ENCODE measurements at regions not wholly inside any gene's neighbourhood (a gene's known extent, or its start where the extent isn't known, plus 50 kb on each side); places are given as distances from the start of the nearest gene placed in this dataset.

- no peaks in the 10 kb centered on the region for H3K27me3 ChIP-seq (ENCODE audit: control insufficient read depth, insufficient read depth, low read length)
- no peaks in the 10 kb centered on the region for H3K36me3 ChIP-seq (ENCODE audit: control insufficient read depth, insufficient read depth, low read length)
- H3K4me3 ChIP-seq (ENCODE audit: low read length) = no peak overlapping the region
- no peak overlapping the region for H3K9ac ChIP-seq (ENCODE audit: low read length)
- H3K4me1 ChIP-seq (ENCODE audit: control insufficient read depth, insufficient read depth, low read length) = peaks cover 2% of the 10 kb centered on the region
- H3K9me3 ChIP-seq (ENCODE audit: control insufficient read depth, low read length) = no peaks in the 10 kb centered on the region
Observed at GRCh38 chr2:239809391-239809790, 215.8 kb downstream of the NDUFA10 start.

- Histone ChIP-seq H3K9me3 (ENCODE audit: control insufficient read depth, low read length) (no peaks in the 10 kb centered on the region), H3K9ac (ENCODE audit: low read length) (no peak overlapping the region), H3K36me3 (ENCODE audit: control insufficient read depth, insufficient read depth, low read length) (no peaks in the 10 kb centered on the region), H3K27me3 (ENCODE audit: control insufficient read depth, insufficient read depth, low read length) (no peaks in the 10 kb centered on the region), H3K4me3 (ENCODE audit: low read length) (no peak overlapping the region), H3K4me1 (ENCODE audit: control insufficient read depth, insufficient read depth, low read length) (no peaks in the 10 kb centered on the region)
Observed at GRCh38 chr2:239807568-239807967, 217.6 kb downstream of the NDUFA10 start.

DNA sequence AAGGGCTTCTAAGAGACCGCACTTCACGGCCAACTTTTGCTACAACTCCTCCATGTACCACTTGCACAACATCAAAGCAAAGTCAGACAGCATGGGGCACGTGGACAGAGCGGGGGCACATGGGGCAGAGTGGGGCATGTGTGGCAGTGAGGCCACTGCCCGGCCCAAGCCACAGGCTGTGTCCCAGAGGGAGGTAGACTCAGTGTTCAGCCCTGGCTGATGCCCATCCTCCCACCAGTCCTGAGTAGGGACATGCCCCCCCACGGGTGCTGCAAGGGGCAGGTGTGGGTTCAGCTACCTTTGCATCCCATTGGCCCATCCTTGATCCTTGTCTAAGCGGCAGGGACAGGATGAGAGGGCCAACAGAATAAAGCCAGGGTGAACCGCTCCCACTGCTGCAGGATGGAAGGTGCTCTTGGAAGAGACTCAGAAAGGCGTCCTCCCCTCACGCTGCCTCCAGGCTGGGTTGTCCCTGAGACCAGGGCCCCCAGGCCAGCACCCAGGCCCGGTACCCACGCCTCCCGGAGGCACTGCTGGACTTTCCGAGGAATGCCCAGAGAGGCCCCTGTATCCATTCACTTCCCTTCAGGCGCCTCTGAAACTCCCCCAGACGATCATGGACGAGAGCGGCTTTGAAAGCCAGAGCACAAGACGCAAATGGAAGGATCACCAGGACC lies 218.2 kb downstream of the NDUFA10 start:
- H3K4me1 ChIP-seq (ENCODE audit: control insufficient read depth, insufficient read depth, low read length) = no peaks in the 10 kb centered on the region
- H3K9ac ChIP-seq (ENCODE audit: low read length) = no peak overlapping the region
- no peaks in the 10 kb centered on the region for H3K9me3 ChIP-seq (ENCODE audit: control insufficient read depth, low read length)
- no peaks in the 10 kb centered on the region for H3K36me3 ChIP-seq (ENCODE audit: control insufficient read depth, insufficient read depth, low read length)
- H3K4me3 ChIP-seq (ENCODE audit: low read length) = no peak overlapping the region
- H3K27me3 ChIP-seq (ENCODE audit: control insufficient read depth, insufficient read depth, low read length) = peaks cover under 1% of the 10 kb centered on the region

DNA sequence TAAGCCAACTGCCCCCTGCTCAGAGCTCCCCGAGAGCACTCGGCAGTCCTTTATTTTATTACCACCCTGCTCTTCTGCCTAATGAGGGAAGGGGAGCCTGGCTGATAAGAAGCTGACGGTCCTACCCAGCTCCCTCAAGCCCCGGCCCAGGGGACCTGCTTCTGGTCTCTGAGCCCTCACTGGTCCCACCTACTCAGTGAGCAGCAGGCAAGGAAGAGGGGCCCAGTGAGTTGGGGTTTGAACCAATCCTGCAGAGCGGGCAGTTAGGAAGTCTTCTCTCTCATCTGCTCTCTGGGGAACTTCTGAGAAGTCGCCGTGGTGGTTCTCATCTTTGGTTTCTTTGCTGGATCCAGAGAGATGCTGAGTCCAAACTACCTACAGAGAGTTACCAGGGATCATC lies 218.9 kb downstream of the NDUFA10 start:
- no peak overlapping the region for H3K4me3 ChIP-seq (ENCODE audit: low read length)
- H3K4me1 ChIP-seq (ENCODE audit: control insufficient read depth, insufficient read depth, low read length) = no peaks in the 10 kb centered on the region
- H3K27me3 ChIP-seq (ENCODE audit: control insufficient read depth, insufficient read depth, low read length) = peaks cover 3% of the 10 kb centered on the region
- H3K36me3 ChIP-seq (ENCODE audit: control insufficient read depth, insufficient read depth, low read length) = no peaks in the 10 kb centered on the region
- H3K9me3 ChIP-seq (ENCODE audit: control insufficient read depth, low read length) = no peaks in the 10 kb centered on the region
- no peak overlapping the region for H3K9ac ChIP-seq (ENCODE audit: low read length)

GRCh38 chr2:239805414-239805813 lies 219.7 kb downstream of the NDUFA10 start:
- Histone ChIP-seq H3K4me3 (ENCODE audit: low read length) (no peak overlapping the region), H3K27me3 (ENCODE audit: control insufficient read depth, insufficient read depth, low read length) (peaks cover 3% of the 10 kb centered on the region)

DNA sequence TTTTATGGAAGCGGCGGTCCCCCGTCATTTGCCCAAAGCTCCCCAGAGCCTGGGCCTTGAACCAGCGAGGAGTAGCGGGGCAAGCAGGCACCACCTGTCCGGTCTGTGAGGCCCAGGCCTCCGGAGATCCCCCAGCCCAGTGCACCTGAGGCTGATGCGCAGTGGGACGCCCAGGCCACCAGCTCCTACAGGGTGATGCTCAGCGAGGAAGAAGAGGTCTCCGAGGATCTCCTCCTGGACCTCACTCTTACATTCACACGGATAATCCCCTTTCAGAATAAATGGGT lies 220.2 kb downstream of the NDUFA10 start:
- Histone ChIP-seq H3K27me3 (ENCODE audit: control insufficient read depth, insufficient read depth, low read length) (peaks cover 3% of the 10 kb centered on the region), H3K4me3 (ENCODE audit: low read length) (no peak overlapping the region), H3K9ac (ENCODE audit: low read length) (no peak overlapping the region), H3K4me1 (ENCODE audit: control insufficient read depth, insufficient read depth, low read length) (no peaks in the 10 kb centered on the region), H3K9me3 (ENCODE audit: control insufficient read depth, low read length) (no peaks in the 10 kb centered on the region), H3K36me3 (ENCODE audit: control insufficient read depth, insufficient read depth, low read length) (no peaks in the 10 kb centered on the region)

More at GRCh38 chr2:239805414-239805813, 219.7 kb downstream of the NDUFA10 start:
- no peaks in the 10 kb centered on the region for H3K36me3 ChIP-seq (ENCODE audit: control insufficient read depth, insufficient read depth, low read length)
- no peaks in the 10 kb centered on the region for H3K9me3 ChIP-seq (ENCODE audit: control insufficient read depth, low read length)
- no peak overlapping the region for H3K9ac ChIP-seq (ENCODE audit: low read length)
- no peaks in the 10 kb centered on the region for H3K4me1 ChIP-seq (ENCODE audit: control insufficient read depth, insufficient read depth, low read length)

- H3K36me3 ChIP-seq (ENCODE audit: control insufficient read depth, insufficient read depth, low read length) = no peaks in the 10 kb centered on the region
- H3K9ac ChIP-seq (ENCODE audit: low read length) = no peak overlapping the region
- H3K4me1 ChIP-seq (ENCODE audit: control insufficient read depth, insufficient read depth, low read length) = no peaks in the 10 kb centered on the region
- H3K4me3 ChIP-seq (ENCODE audit: low read length) = no peak overlapping the region
- H3K27me3 ChIP-seq (ENCODE audit: control insufficient read depth, insufficient read depth, low read length) = peaks cover 3% of the 10 kb centered on the region
- H3K9me3 ChIP-seq (ENCODE audit: control insufficient read depth, low read length) = no peaks in the 10 kb centered on the region
Observed at GRCh38 chr2:239804161-239805042, 220.7 kb downstream of the NDUFA10 start.

GRCh38 chr2:239803766-239804115 lies 221.4 kb downstream of the NDUFA10 start:
- Histone ChIP-seq H3K4me3 (ENCODE audit: low read length) (no peak overlapping the region), H3K36me3 (ENCODE audit: control insufficient read depth, insufficient read depth, low read length) (no peaks in the 10 kb centered on the region), H3K27me3 (ENCODE audit: control insufficient read depth, insufficient read depth, low read length) (peaks cover 3% of the 10 kb centered on the region), H3K9ac (ENCODE audit: low read length) (no peak overlapping the region), H3K9me3 (ENCODE audit: control insufficient read depth, low read length) (no peaks in the 10 kb centered on the region), H3K4me1 (ENCODE audit: control insufficient read depth, insufficient read depth, low read length) (no peaks in the 10 kb centered on the region)

DNA sequence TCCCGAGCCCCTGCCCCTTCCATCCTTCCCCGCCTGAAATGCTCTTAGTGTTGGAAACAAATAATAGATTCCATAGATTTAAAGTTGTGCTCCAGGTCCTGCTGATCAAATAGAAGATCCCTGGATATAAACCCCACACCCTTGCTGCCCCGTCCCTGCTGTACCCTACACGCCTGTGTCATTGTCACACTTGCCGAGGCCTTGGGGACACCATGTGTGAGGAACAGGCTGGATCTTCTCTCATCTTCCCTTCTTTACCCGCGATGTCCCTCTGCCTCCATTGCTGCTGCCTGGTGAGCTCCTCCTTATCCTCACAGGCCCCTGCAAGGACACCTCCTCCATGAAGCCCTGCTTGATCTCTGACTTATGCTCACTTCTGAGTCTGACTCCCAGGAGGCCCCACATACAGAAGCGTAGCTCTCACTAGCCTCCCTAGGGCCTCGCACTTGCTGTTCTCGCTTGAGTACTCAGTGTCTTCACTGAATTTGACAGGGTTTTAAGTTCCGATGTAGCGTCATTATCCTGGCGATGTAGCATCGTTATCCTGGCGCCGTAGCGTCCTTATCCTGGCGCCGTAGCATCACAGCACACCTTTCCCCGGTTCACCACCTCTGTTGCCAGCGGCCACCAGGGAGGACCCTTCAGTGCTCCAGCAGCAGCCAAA lies 221.9 kb downstream of the NDUFA10 start:
- no peak overlapping the region for H3K9ac ChIP-seq (ENCODE audit: low read length)
- H3K4me3 ChIP-seq (ENCODE audit: low read length) = no peak overlapping the region
- H3K4me1 ChIP-seq (ENCODE audit: control insufficient read depth, insufficient read depth, low read length) = no peaks in the 10 kb centered on the region
- H3K36me3 ChIP-seq (ENCODE audit: control insufficient read depth, insufficient read depth, low read length) = no peaks in the 10 kb centered on the region
- H3K27me3 ChIP-seq (ENCODE audit: control insufficient read depth, insufficient read depth, low read length) = peaks cover 3% of the 10 kb centered on the region
- no peaks in the 10 kb centered on the region for H3K9me3 ChIP-seq (ENCODE audit: control insufficient read depth, low read length)

DNA sequence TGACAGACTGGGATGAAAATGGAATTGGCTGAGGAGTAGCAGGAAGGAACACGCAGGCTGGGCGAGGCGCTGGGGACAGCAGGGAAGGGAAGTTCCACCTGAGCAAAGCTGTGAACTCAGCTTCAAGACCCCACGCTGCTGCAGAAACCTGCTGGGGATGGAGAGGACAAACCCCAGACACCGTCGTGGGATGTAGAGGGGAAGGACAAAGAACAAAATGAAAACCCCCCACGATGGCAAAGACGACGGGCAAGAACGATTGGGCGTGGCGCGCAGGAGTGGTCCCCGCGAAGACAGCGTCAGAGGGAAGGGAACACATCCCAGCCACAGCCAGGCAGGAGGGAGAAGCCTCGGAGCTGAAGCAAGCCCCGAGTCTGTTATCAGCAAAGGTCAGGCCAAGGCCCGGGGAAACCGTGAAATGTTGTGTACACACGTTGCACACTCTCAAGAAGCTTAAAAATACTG lies 222.9 kb downstream of the NDUFA10 start:
- Histone ChIP-seq H3K36me3 (ENCODE audit: control insufficient read depth, insufficient read depth, low read length) (no peaks in the 10 kb centered on the region), H3K9ac (ENCODE audit: low read length) (no peak overlapping the region)

GRCh38 chr2:239801404-239802184 lies 223.5 kb downstream of the NDUFA10 start:
- H3K4me3 ChIP-seq (ENCODE audit: low read length) = no peak overlapping the region
- H3K9me3 ChIP-seq (ENCODE audit: control insufficient read depth, low read length) = no peaks in the 10 kb centered on the region

More for the DNA sequence above, 222.9 kb downstream of the NDUFA10 start:
- Histone ChIP-seq H3K4me3 (ENCODE audit: low read length) (no peak overlapping the region), H3K4me1 (ENCODE audit: control insufficient read depth, insufficient read depth, low read length) (no peaks in the 10 kb centered on the region), H3K27me3 (ENCODE audit: control insufficient read depth, insufficient read depth, low read length) (peaks cover 3% of the 10 kb centered on the region), H3K9me3 (ENCODE audit: control insufficient read depth, low read length) (no peaks in the 10 kb centered on the region)

More at GRCh38 chr2:239801404-239802184, 223.5 kb downstream of the NDUFA10 start:
- H3K36me3 ChIP-seq (ENCODE audit: control insufficient read depth, insufficient read depth, low read length) = no peaks in the 10 kb centered on the region
- no peaks in the 10 kb centered on the region for H3K4me1 ChIP-seq (ENCODE audit: control insufficient read depth, insufficient read depth, low read length)
- H3K27me3 ChIP-seq (ENCODE audit: control insufficient read depth, insufficient read depth, low read length) = peaks cover 3% of the 10 kb centered on the region
- no peak overlapping the region for H3K9ac ChIP-seq (ENCODE audit: low read length)
